ENCODE measurements at regions not wholly inside any gene's neighbourhood (a gene's known extent, or its start where the extent isn't known, plus 50 kb on each side); places are given as distances from the start of the nearest gene placed in this dataset.

GRCh38 chr16:73289232-73289631, 241.3 kb upstream of the ZFHX3 start:
- no peak for DNase-seq

- DNase-seq, result no peak
Observed at GRCh38 chr16:73288520-73288919, 240.6 kb upstream of the ZFHX3 start.

GRCh38 chr16:73287859-73288405, 240.0 kb upstream of the ZFHX3 start:
- DNase-seq, result no peak

DNA sequence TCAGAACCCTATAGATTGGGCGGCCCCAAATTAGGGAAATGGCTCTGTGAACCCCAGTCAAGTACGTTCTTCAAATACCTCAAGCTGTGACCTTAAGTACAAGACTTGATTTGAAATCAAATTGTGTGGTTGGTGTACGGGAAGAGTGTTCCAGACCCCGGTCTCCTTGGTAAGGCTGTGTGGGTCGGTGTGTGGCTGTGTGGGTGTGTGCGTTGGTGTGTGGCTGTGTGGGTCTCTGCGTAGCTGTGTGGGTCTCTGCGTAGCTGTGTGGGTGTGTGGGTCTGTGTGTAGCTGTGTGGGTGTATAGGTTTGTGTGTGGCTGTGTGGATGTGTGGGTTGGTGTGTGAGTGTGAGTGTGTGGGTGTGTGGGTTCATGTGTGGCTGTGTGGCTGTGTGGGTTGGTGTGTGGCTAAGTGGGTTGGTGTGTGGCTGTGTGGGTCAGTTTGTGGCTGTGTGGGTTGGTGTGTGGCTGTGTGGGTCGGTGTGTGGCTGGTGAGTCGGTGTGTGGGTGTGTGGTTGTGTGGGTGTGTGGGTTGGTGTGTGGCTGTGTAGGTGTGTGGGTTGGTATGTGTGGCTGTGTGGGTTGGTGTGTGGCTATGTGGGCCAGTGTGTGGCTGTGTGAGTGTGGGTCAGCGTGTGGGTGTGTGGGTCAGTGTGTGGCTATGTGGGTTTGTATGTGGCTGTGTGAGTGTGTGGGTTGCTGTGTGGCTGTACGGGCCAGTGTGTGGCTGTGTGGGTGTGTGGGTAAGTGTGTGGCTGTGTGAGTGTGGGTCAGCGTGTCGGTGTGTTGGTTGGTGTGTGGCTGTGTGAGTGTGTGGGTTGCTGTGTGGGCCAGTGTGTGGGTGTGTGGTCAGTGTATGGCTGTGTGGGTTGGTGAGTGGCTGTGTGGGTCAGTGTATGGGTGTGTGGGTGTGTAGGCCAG, 238.7 kb upstream of the ZFHX3 start:
- no peak for DNase-seq

DNA sequence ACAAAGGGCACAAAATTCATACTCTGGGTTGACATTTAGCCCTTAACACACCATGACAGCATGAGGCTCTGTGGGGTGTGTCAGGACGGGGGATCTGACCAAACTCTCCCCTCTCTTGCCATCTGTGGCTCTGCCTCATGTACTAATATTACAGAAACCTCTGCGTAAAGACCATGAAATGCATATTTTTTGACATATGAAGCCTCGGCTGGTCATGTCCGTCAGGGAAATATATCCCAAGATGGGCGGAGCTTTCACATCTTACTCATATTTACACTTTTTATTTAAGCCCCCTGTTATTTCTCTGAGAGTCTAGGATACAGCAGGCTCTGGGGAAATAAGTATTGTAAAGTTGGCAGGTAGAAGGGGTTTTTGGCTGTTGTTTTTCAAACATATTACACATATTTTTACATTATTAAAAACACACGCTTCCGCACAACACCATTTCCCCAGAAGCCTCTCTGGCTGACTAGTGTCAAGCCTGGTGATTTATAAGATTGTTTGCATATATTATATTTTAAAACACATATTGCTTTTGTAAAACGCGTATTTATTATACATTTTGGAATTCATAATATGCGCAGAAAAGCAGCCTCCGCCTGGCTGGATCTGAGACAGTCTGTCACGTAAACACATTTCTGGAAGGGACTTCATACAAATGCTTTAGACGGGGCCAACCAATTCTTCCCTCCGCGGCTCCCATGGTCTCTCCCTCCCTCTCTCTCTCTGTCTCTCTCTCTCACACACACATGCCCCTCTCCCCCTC, 237.7 kb upstream of the ZFHX3 start:
- DNase-seq, result no peak

DNA sequence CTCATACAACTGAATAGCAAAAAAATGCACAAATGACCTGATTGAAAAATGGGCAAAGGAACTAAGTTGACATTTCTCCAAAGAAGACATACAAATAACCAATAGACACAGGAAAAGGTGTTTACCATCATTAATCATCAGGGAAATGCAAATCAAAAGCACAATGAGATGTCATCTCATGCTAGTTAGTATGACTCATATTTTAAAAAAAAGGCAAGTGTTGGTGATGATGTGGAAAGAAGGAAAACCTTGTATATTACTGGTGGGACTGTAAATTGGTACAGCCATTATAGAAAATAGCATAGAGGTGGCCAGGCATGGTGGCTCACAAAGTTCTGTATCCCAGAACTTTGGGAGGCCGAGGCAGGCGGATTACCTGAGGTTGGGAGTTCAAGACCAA, 232.5 kb upstream of the ZFHX3 start:
- DNase-seq, result no peak

GRCh38 chr16:73279451-73279850, 231.5 kb upstream of the ZFHX3 start:
- DNase-seq, result no peak

DNA sequence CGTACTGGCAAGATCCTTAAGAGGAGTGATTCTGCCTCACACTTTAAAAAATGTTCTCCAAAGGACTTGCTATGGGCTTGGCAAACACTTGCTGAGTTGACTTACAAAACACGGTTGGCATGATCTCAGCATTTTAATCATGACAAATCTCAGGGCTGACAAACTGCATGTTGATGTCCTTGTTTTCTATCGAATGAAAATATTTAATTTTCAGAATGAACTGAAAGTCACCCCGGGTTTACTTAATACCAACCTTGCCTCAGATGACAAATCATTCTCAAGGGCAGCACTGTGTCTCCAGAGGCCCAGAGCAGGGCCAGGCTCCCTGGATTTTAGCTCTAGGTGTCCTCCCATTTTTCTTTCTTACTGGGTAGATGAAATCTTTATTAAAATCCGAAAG, 229.1 kb upstream of the ZFHX3 start:
- no peak for DNase-seq

GRCh38 chr16:73275448-73275847, 227.5 kb upstream of the ZFHX3 start:
- DNase-seq, result no peak

- DNase-seq, result no peak
Observed at GRCh38 chr16:73275024-73275423, 227.1 kb upstream of the ZFHX3 start.

DNA sequence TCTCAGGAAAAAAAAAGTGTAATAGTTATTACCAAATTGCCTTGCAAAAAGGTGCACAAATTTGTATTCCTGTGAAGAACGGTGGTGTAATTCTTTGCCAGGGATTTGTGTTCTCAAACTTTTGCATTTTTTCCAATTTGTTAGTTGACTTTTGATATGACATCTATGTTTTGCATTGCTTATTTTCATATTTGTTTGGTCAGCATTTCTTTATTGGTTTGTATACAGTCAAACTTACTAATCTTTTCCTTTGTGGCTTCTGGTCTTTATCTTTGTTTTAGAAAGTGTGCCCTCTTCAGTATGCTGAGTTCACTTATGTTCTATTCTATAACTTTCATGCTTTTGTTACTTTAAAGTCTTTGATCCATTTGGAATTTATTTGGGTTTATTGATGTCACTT, 226.2 kb upstream of the ZFHX3 start:
- no peak for DNase-seq

GRCh38 chr16:73268366-73268993, 220.6 kb upstream of the ZFHX3 start:
- no peak for DNase-seq

DNA sequence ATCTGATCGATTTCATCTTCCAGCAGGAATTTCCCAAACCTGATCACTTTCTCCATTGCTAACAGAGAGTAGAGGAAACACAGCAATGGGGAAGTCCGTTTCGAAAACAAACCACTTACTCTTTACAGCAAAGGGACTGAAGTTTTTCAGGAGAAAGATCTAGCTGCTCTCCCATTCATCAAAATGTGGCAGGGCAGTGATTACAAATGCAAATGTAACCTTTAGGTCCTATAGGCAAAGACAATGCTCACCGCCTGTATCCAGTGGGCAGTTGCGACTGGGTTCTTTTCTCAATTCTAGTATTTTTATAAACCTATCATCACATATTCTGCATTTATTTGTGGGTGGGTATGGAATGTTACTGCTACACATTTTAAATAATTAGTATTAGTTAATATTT, 218.0 kb upstream of the ZFHX3 start:
- DNase-seq, result no peak

GRCh38 chr16:73265124-73265837, 217.4 kb upstream of the ZFHX3 start:
- DNase-seq, result no peak

DNA sequence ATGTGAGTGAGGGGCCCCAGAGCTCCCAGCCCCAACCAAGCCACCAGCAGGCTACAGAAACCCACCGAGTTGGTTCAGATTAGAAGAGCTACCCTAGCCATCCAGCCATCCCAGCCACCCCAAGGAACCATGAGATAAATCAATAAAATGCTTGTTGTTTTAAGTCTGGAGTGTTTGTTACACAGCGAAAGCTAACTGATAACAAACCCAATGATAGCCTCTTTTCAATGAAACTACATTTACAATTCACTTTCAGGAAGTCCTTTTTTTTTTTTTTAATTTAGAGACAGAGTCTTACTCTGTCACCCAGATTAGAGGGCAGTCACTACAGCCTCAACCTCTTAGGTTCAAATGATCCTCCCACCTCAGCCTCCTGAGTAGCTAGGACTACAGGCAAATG, 215.0 kb upstream of the ZFHX3 start:
- DNase-seq, result no peak

DNA sequence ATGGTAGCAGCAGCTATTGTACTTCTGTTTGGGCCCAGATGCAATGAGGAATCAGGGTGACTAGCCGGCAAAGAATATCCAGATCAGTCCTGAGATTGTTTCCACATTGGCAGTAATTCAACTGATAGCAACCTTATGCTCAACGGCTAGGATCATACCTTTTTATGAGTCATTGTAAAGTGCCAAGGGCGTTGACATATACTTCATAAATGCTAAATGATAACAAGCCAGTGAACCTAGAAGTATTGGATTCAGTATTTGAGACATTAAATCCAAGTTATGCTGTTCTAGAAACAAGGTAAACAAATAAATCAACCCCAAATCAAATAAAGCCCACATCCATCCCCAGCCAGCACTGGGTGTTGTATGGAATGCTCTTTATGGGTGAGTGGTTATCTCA, 207.1 kb upstream of the ZFHX3 start:
- DNase-seq, result no peak

- DNase-seq, result no peak
Observed at GRCh38 chr16:73253922-73254480, 206.1 kb upstream of the ZFHX3 start.

GRCh38 chr16:73252446-73252845, 204.5 kb upstream of the ZFHX3 start:
- peak; percentile 5 to 11 for DNase-seq

DNA sequence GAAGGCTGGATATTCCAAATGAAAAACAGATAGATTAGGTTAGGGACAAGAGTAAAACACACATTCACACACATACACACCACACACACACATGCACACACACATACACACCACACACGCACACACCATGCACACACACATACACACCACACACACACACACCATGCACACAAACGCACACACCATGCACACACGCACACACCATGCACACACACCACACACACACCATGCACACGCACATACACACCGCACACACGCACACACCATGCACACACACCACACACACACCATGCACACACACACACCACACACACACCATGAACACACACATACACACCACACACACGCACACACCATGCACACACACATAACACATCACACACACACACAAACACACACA, 203.7 kb upstream of the ZFHX3 start:
- no peak for DNase-seq

- no peak for DNase-seq
Observed at GRCh38 chr16:73248316-73248715, 200.4 kb upstream of the ZFHX3 start.

DNA sequence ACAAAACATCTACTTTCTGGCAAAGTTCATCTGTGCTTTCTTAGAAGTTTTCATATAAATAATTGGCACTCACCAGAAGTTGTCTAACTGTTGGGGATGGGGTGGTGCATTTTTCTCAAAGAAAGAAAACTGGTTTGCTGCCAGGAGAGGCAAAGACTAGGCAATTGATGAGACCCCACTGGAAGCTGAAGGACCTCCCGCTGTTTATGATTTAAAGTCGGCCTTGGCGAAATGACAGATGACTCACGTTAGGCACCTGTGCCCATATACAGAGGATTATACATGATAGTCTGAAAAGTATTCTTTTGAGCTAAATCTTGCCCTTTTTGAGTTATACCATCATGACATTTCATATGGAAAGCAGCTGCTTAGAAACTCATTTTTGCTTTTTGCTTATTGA, 193.0 kb upstream of the ZFHX3 start:
- DNase-seq, result no peak

GRCh38 chr16:73237601-73238000, 189.7 kb upstream of the ZFHX3 start:
- DNase-seq, result no peak

Data from inflammatory macrophage (primary cell).